Sigmoid colon (tissue), 6 donors: ENCODE measurements at regions not wholly inside any gene's neighbourhood (a gene's known extent, or its start where the extent isn't known, plus 50 kb on each side); places are given as distances from the start of the nearest gene placed in this dataset.
A peak's percentile ranks its signal among the peaks of the same experiment; 100 is the strongest.

ENCODE experiments used
- DNase-seq: peaks from one replicate; pipeline ENCODE4 v3.0.0-alpha.2; 2019
- H3K27ac ChIP-seq, 4 donors: fragments of 200-600 bp; sonication (generic); one replicate each; pipeline ENCODE4 v1.5.1; 2016 to 2019; ENCODE audit warnings: mild to moderate bottlenecking in 1 of 4
- H3K27me3 ChIP-seq, 3 donors: fragments of 200-600 bp; sonication (generic); one replicate each; pipeline ENCODE4 v1.5.1; 2019; ENCODE audit warnings: mild to moderate bottlenecking in 1 of 3
- H3K36me3 ChIP-seq, 4 donors: fragments of 200-600 bp; sonication (generic); one replicate each; pipeline ENCODE4 v1.5.1; 2016 to 2019
- H3K4me1 ChIP-seq, 4 donors: fragments of 200-600 bp; sonication (generic); one replicate each; pipeline ENCODE4 v1.5.1; 2017 to 2019
- H3K4me3 ChIP-seq, 4 donors: fragments of 200-600 bp; sonication (generic); one replicate each; pipeline ENCODE4 v1.5.1; 2017 to 2019; ENCODE audit warnings: mild to moderate bottlenecking in 2 of 4, moderate library complexity in 1 of 4
- H3K9me3 ChIP-seq, 4 donors: fragments of 200-600 bp in 3 of 4; sonication (generic) in 3 of 4; one replicate each; pipeline versions ENCODE4 v1.5.1 to v1.6.1; 2013 to 2019
- EP300 ChIP-seq, 4 donors: sonication (generic); formaldehyde crosslinking; IDR thresholded peaks; one replicate each; pipeline ENCODE4 v1.6.1; 2017; ENCODE audit warnings: antibody characterized with exemption in 4 of 4
- POLR2A ChIP-seq, 2 donors: fragments of 450-650 bp; IDR thresholded peaks; one replicate each; pipeline ENCODE4 v1.6.1; 2016; ENCODE audit warnings: antibody characterized with exemption in 2 of 2, mild to moderate bottlenecking in 2 of 2, moderate library complexity in 2 of 2
- POLR2AphosphoS5 ChIP-seq, 4 donors: sonication (generic); formaldehyde crosslinking; IDR thresholded peaks; one replicate each; pipeline ENCODE4 v1.6.1; 2017; ENCODE audit warnings: antibody characterized with exemption in 4 of 4
- WGBS, 2 donors: extraction: QIAGEN DNeasy Blood & Tissue Kit; methylation state at CpG; one replicate each; pipeline ENCODE4 v1.1.7; 2013; 5-methylcytosine and 5-hydroxymethylcytosine counted together
- intact Hi-C: fragments of 100-400 bp; cut with DNase I; formaldehyde crosslinking; loops from one replicate; pipeline ENCODE4 v1.15.1; 2023
- TF ChIP-seq, protein P1 (sequence below), 4 experiments: fragments of 450-650 bp in 3 of 4; fragments of 200-600 bp in 1 of 4; IDR thresholded peaks; one replicate each; pipeline ENCODE4 v1.5.1; 2016 to 2019; ENCODE audit warnings: antibody characterized with exemption in 4 of 4, mild to moderate bottlenecking in 3 of 4, moderate library complexity in 2 of 4
- donor health status: healthy with polysubstance abuse.
- donor health status: healthy.

DNA sequence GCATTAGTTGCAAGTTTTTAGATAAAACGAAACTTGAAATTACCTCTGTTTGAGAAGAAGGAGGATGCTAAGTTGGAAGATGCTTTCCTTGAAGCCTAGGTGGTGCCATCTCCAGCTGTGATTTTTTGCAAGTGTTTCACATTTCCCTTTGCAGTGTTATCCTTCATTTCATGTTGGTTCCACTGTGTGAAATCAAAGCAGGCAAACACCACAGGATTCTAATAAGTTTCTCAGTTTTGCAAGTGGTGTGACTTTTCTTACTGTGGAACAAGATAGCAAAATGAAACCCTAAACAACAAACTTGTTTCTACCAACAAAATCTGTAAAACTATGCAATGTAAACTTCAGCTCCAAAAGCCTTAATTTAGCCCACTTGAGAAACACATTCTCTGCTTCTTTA lies 260.9 kb downstream of the OXSM start:
- Histone ChIP-seq H3K4me1 (no peaks in the 10 kb centered on the region), H3K27me3 (no peaks in the 10 kb centered on the region), H3K4me3 (no peak overlapping the region), H3K9me3 (peaks cover 0 to 3% (median 0%) of the 10 kb centered on the region in 4 donors), H3K36me3 (no peaks in the 10 kb centered on the region), H3K27ac (no peak overlapping the region)
- TF ChIP-seq POLR2AphosphoS5 (IDR thresholded peaks at IDR 0.05) = no peak
- no peak for TF ChIP-seq POLR2A (IDR thresholded peaks at IDR 0.05)
- TF ChIP-seq EP300 (IDR thresholded peaks at IDR 0.05) = no peak
- TF ChIP-seq, protein P1, sequence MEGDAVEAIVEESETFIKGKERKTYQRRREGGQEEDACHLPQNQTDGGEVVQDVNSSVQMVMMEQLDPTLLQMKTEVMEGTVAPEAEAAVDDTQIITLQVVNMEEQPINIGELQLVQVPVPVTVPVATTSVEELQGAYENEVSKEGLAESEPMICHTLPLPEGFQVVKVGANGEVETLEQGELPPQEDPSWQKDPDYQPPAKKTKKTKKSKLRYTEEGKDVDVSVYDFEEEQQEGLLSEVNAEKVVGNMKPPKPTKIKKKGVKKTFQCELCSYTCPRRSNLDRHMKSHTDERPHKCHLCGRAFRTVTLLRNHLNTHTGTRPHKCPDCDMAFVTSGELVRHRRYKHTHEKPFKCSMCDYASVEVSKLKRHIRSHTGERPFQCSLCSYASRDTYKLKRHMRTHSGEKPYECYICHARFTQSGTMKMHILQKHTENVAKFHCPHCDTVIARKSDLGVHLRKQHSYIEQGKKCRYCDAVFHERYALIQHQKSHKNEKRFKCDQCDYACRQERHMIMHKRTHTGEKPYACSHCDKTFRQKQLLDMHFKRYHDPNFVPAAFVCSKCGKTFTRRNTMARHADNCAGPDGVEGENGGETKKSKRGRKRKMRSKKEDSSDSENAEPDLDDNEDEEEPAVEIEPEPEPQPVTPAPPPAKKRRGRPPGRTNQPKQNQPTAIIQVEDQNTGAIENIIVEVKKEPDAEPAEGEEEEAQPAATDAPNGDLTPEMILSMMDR (IDR thresholded peaks at IDR 0.05) = no peak
- WGBS, 2 donors = 29 to 78% methylated on average over 1 of the region's 1 CpG
- intact Hi-C loops = no loop called here
- no peak for DNase-seq

- 69 to 72% methylated on average over 4 of the region's 4 CpGs for WGBS, 2 donors
- Histone ChIP-seq H3K27ac (peak overlapping the region; percentile 28 to 66 (median 50)), H3K9me3 (peaks cover 0 to 2% (median 0%) of the 10 kb centered on the region in 4 donors)
These were observed 269.0 kb downstream of the OXSM start for GRCh38 chr3:26058901-26059321.

GRCh38 chr3:26061947-26062346 lies 272.1 kb downstream of the OXSM start:
- Histone ChIP-seq H3K27ac (no peak overlapping the region), H3K27me3 (no peaks in the 10 kb centered on the region), H3K4me1 (peaks cover 0 to 30% (median 11%) of the 10 kb centered on the region in 4 donors), H3K4me3 (no peak overlapping the region), H3K36me3 (no peaks in the 10 kb centered on the region), H3K9me3 (peaks cover 0 to 2% (median 0%) of the 10 kb centered on the region in 4 donors)
- no peak for TF ChIP-seq POLR2AphosphoS5 (IDR thresholded peaks at IDR 0.05)
- no peak for TF ChIP-seq EP300 (IDR thresholded peaks at IDR 0.05)
- TF ChIP-seq POLR2A (IDR thresholded peaks at IDR 0.05) = no peak
- TF ChIP-seq, protein P1 (IDR thresholded peaks at IDR 0.05) = no peak
- intact Hi-C loops = no loop called here
- DNase-seq = no peak

More at GRCh38 chr3:26058901-26059321, 269.0 kb downstream of the OXSM start:
- TF ChIP-seq POLR2AphosphoS5 (IDR thresholded peaks at IDR 0.05) = no peak
- TF ChIP-seq POLR2A (IDR thresholded peaks at IDR 0.05) = no peak
- TF ChIP-seq EP300 (IDR thresholded peaks at IDR 0.05) = no peak
- TF ChIP-seq, protein P1 (IDR thresholded peaks at IDR 0.05) = no peak
- no peaks in the 10 kb centered on the region for H3K36me3 ChIP-seq
- DNase-seq = no peak
- no peak overlapping the region for H3K4me3 ChIP-seq
- H3K27me3 ChIP-seq = no peaks in the 10 kb centered on the region
- intact Hi-C loops = no loop called here
- H3K4me1 ChIP-seq = peaks cover 0 to 16% (median 8%) of the 10 kb centered on the region in 4 donors

DNA sequence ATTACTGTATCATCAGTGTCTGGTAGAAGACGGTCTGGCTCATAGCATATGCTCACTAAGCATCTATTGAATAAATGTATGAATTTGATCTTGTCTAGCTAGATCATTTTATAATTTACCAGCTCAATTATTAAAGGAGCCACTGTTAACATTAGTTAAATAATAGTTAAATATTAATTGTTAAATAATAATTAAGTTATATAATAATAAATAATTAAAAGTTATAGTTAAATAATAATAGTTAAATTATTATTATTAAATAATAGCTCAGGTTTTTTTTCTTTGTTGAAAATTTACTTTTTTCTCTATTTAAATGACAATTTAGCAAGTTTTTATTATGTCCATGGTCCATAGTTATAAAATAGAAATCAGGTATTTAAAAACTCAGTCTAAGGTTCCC lies 274.4 kb downstream of the OXSM start:
- Histone ChIP-seq H3K36me3 (no peaks in the 10 kb centered on the region), H3K27ac (no peak overlapping the region), H3K4me3 (no peak overlapping the region), H3K4me1 (peaks cover 0 to 45% (median 15%) of the 10 kb centered on the region in 4 donors), H3K27me3 (no peaks in the 10 kb centered on the region), H3K9me3 (no peaks in the 10 kb centered on the region)
- intact Hi-C loops = no loop called here
- DNase-seq = no peak
- no peak for TF ChIP-seq EP300 (IDR thresholded peaks at IDR 0.05)
- TF ChIP-seq, protein P1 (IDR thresholded peaks at IDR 0.05) = no peak
- no peak for TF ChIP-seq POLR2A (IDR thresholded peaks at IDR 0.05)
- TF ChIP-seq POLR2AphosphoS5 (IDR thresholded peaks at IDR 0.05) = no peak
- WGBS, 2 donors = 75 to 94% methylated on average over 1 of the region's 1 CpG

DNA sequence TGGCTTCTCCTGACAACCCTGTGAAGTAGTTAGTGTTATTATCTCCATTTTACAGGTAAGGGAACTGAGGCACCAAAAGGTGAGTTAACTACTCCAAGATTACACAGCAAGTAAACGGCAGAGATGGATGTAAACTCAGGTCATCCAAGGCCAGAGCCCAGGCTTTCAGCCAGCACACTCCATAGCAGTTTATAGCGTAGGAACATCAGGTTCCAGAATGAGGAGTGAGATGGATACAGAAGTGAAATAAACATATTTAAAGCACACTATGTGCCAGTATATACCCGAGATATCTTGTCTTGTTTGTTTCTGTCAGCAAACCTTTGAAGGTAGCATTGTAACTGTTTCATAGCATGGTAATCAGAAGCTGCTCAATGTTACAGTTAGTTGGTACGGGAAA lies 279.0 kb downstream of the OXSM start:
- TF ChIP-seq, protein P1 (IDR thresholded peaks at IDR 0.05) = no peak
- TF ChIP-seq EP300 (IDR thresholded peaks at IDR 0.05) (peak; percentile 39 to 99 (median 92)), POLR2AphosphoS5 (IDR thresholded peaks at IDR 0.05) (peak; percentile 26 to 83 (median 72))
- no peaks in the 10 kb centered on the region for H3K9me3 ChIP-seq
- H3K27me3 ChIP-seq = no peaks in the 10 kb centered on the region
- 70 to 76% methylated on average over 4 of the region's 4 CpGs for WGBS, 2 donors
- H3K27ac ChIP-seq = peak overlapping the region; percentile 41 to 70 (median 60)
- H3K4me1 ChIP-seq = peaks cover 0 to 63% (median 21%) of the 10 kb centered on the region in 4 donors
- H3K36me3 ChIP-seq = no peaks in the 10 kb centered on the region
- DNase-seq = peak; percentile 80
- H3K4me3 ChIP-seq = no peak overlapping the region
- intact Hi-C loops = no loop called here
